AG04450 (cell line): ENCODE measurements at regions not wholly inside any gene's neighbourhood (a gene's known extent, or its start where the extent isn't known, plus 50 kb on each side); places are given as distances from the start of the nearest gene placed in this dataset.
A peak's percentile ranks its signal among the peaks of the same experiment; 100 is the strongest.

ENCODE experiments used
- CTCF ChIA-PET: fragments of 300-600, 350-600 bp; formaldehyde crosslinking; extraction: SDS; loops from one replicate; lab custom pipeline; 2022; ENCODE audit warnings: antibody characterized with exemption, inconsistent platforms; lab: Charles Lee
- POLR2A ChIA-PET: fragments of 350-600 bp; formaldehyde crosslinking; extraction: SDS; loops from one replicate; lab custom pipeline; 2021; ENCODE audit warnings: antibody characterized with exemption, inconsistent platforms; lab: Yijun Ruan, JAX
- DNase-seq: peaks from one replicate; pipeline ENCODE4 v3.0.0-alpha.2; 2011; ENCODE audit warnings: low read depth, low spot score
- H3K27ac ChIP-seq: one replicate; pipeline ENCODE4 v1.5.1; 2012; ENCODE audit warnings: low read depth, low read length, control low read depth
- H3K27me3 ChIP-seq: one replicate; pipeline ENCODE4 v1.6.0; 2012; ENCODE audit warnings: low read length; ENCODE audit not compliant: control insufficient read depth, insufficient read depth
- H3K4me3 ChIP-seq: 2 replicates; pipeline ENCODE4 v1.5.1; 2011; ENCODE audit warnings: mild to moderate bottlenecking, low read depth, low read length, control low read depth
- H3K9me3 ChIP-seq: 2 replicates; pipeline ENCODE4 v1.5.1; 2012; ENCODE audit warnings: low read length; ENCODE audit not compliant: control insufficient read depth, insufficient read depth
- CTCF ChIP-seq: IDR thresholded peaks from 2 replicates; pipeline ENCODE4 v1.5.1; 2011; ENCODE audit warnings: low read depth, low read length, control low read depth, inconsistent platforms

DNA sequence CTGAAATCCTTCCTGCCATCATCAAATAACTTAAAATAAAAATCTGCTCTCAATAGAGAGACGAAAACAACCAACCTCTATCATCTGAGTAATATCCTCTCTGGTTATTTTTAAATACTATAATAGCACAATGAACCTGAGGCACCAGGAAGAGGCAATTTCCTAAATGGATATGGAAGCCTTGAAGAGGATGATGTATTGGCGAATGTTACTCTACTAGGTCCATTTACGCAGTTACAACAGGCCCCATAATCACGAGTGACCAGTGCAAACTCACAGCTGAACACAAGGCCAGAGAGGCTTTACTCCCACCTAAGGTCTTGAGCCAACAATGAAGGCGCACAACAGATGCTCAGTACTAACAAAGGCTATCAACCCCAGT lies 678.8 kb upstream of the NR3C2 start:
- TF ChIP-seq CTCF: no peak
- DNase-seq: no peak
- Histone ChIP-seq H3K27me3 (no peaks in the 10 kb centered on the region), H3K9me3 (no peaks in the 10 kb centered on the region), H3K4me3 (no peak overlapping the region), H3K27ac (no peak overlapping the region)
- ChIA-PET POLR2A (no interaction called here), CTCF (no interaction called here)

DNA sequence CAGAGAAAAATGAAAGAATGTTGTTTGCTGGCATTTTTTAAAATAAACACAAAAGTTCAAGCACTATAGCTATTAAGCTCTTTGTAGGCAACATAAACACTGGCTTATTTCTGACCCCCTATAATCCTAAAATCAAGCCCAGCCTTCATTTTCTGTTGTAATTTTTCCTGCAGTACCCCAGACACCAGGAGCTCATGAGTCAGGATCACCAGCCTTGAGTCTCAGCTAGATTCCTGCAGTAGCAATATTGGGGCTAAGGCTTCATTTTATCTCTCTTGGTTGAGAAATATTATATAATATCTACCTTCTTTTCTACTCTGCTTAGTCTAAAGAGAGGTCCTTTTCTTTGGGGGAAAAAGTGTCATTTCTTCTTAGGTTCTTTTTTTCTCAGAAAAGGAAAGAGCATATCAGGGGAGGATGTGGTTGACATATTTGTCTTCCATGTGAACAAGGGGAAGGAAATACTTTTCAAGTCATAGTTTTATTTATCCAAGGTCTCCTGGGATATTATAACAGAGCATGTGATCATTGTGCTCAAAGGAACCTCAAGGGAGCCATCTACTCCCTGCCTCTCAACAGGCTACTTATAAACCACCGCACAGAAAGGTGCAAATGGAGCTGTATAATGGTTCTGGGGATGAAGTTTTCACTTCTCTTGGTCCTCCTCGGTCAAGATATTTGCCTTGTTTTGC lies 678.3 kb upstream of the NR3C2 start:
- no peak for TF ChIP-seq CTCF
- POLR2A ChIA-PET: no interaction called here
- H3K4me3 ChIP-seq: no peak overlapping the region
- no peaks in the 10 kb centered on the region for H3K9me3 ChIP-seq
- no peak for DNase-seq
- H3K27ac ChIP-seq: no peak overlapping the region
- H3K27me3 ChIP-seq: no peaks in the 10 kb centered on the region
- CTCF ChIA-PET: no interaction called here

GRCh38 chr4:149116806-149117205 lies 674.6 kb upstream of the NR3C2 start:
- Histone ChIP-seq H3K27me3 (no peaks in the 10 kb centered on the region), H3K27ac (no peak overlapping the region), H3K4me3 (no peak overlapping the region), H3K9me3 (no peaks in the 10 kb centered on the region)
- CTCF ChIA-PET: no interaction called here
- TF ChIP-seq CTCF: no peak
- POLR2A ChIA-PET: no interaction called here
- no peak for DNase-seq

GRCh38 chr4:149113804-149114430 lies 671.7 kb upstream of the NR3C2 start:
- no peak for TF ChIP-seq CTCF
- Histone ChIP-seq H3K27me3 (no peaks in the 10 kb centered on the region), H3K4me3 (no peak overlapping the region), H3K9me3 (no peaks in the 10 kb centered on the region), H3K27ac (peak overlapping the region; percentile 33)
- ChIA-PET CTCF (no interaction called here), POLR2A (interaction anchor here (1.3 kb wide), 1 partner anchor 50 kb away, joined by 4 read pairs; no protein-coding TSS in a partner anchor)
- peak; percentile 57 for DNase-seq

DNA sequence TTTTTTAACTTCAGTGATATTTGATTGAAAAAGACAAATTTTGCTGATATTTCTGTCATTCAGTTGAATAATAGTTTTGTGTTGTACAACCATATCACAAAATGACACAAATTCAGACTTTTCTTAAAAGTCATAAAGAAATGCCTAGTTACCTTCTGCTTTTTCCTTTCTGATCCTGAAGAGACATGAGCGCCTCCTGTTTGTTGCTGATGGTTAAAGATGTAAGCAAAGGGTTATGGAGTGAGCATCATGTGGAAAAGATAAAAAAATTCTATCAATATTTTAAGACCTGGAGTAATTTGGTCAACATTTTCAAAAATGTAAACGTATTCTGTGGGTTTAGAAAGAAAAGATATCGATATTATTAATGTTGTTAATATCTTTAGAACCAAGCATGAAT lies 669.9 kb upstream of the NR3C2 start:
- no peak for TF ChIP-seq CTCF

More for the DNA sequence above, 669.9 kb upstream of the NR3C2 start:
- no peak for DNase-seq
- ChIA-PET CTCF (no interaction called here), POLR2A (no interaction called here)
- Histone ChIP-seq H3K4me3 (no peak overlapping the region), H3K27ac (no peak overlapping the region), H3K9me3 (no peaks in the 10 kb centered on the region), H3K27me3 (no peaks in the 10 kb centered on the region)
